Left lobe of liver (tissue), 2 donors: ENCODE measurements at regions not wholly inside any gene's neighbourhood (a gene's known extent, or its start where the extent isn't known, plus 50 kb on each side); places are given as distances from the start of the nearest gene placed in this dataset.

Source experiments
- ATAC-seq: fragments of 200-7000 bp; cut with Tn5 transposase; one replicate; pipeline ENCODE4 v1.9.1; 2020; ENCODE audit warnings: mild to moderate bottlenecking, moderate library complexity
- DNase-seq: peaks from one replicate; pipeline ENCODE4 v3.0.0-alpha.2; 2020; ENCODE audit warnings: low spot score
- donor health status: DM: no; HTN: no; CAD: no; lungs with moderate emphysema.
- donor health status: DM: no; HTN: yes; CAD: no.

GRCh38 chr2:19045151-19045550 lies 313.3 kb downstream of the OSR1 start:
- ATAC-seq = no peak

GRCh38 chr2:19043893-19044292 lies 314.5 kb downstream of the OSR1 start:
- ATAC-seq (no peak), DNase-seq (no peak)

More at GRCh38 chr2:19045151-19045550, 313.3 kb downstream of the OSR1 start:
- no peak for DNase-seq

- DNase-seq (no peak), ATAC-seq (no peak)
These were observed 316.9 kb downstream of the OSR1 start for GRCh38 chr2:19041434-19042041.

- ATAC-seq (no peak), DNase-seq (no peak)
These were observed 320.1 kb downstream of the OSR1 start for GRCh38 chr2:19038071-19039015.

GRCh38 chr2:19036091-19036490 lies 322.3 kb downstream of the OSR1 start:
- no peak for ATAC-seq
- no peak for DNase-seq

- DNase-seq (no peak), ATAC-seq (peak; percentile 33)
These were observed 323.2 kb downstream of the OSR1 start for GRCh38 chr2:19035238-19035637.

GRCh38 chr2:19033240-19033639 lies 325.2 kb downstream of the OSR1 start:
- ATAC-seq = no peak
- no peak for DNase-seq

- DNase-seq (no peak), ATAC-seq (no peak)
These were observed 326.8 kb downstream of the OSR1 start for GRCh38 chr2:19031642-19032041.

- DNase-seq = no peak
- ATAC-seq = no peak
These were observed 328.8 kb downstream of the OSR1 start for GRCh38 chr2:19029655-19030054.

- no peak for DNase-seq
These were observed 329.6 kb downstream of the OSR1 start for GRCh38 chr2:19028587-19029375.

GRCh38 chr2:19027626-19028025 lies 330.8 kb downstream of the OSR1 start:
- ATAC-seq = no peak

More at GRCh38 chr2:19028587-19029375, 329.6 kb downstream of the OSR1 start:
- ATAC-seq = no peak

GRCh38 chr2:19026261-19026660 lies 332.2 kb downstream of the OSR1 start:
- ATAC-seq (no peak), DNase-seq (no peak)

More at GRCh38 chr2:19027626-19028025, 330.8 kb downstream of the OSR1 start:
- no peak for DNase-seq

- ATAC-seq (no peak), DNase-seq (no peak)
These were observed 336.1 kb downstream of the OSR1 start for GRCh38 chr2:19022334-19022733.

- DNase-seq (peak; percentile 70), ATAC-seq (peak; percentile 98)
These were observed 336.7 kb downstream of the OSR1 start for GRCh38 chr2:19021721-19022120.

- peak; percentile 62 for ATAC-seq
These were observed 337.3 kb downstream of the OSR1 start for GRCh38 chr2:19021100-19021476.

GRCh38 chr2:19020144-19021099 lies 338.0 kb downstream of the OSR1 start:
- ATAC-seq (no peak), DNase-seq (no peak)

More at GRCh38 chr2:19021100-19021476, 337.3 kb downstream of the OSR1 start:
- DNase-seq = no peak

GRCh38 chr2:19009510-19009909 lies 348.9 kb downstream of the OSR1 start:
- ATAC-seq = no peak
- no peak for DNase-seq

- DNase-seq (no peak), ATAC-seq (no peak)
These were observed 354.9 kb downstream of the OSR1 start for GRCh38 chr2:19003554-19003953.

- DNase-seq (no peak), ATAC-seq (no peak)
These were observed 357.6 kb downstream of the OSR1 start for GRCh38 chr2:19000776-19001175.

GRCh38 chr2:18999198-18999597 lies 359.2 kb downstream of the OSR1 start:
- no peak for ATAC-seq

More at GRCh38 chr2:18999198-18999597, 359.2 kb downstream of the OSR1 start:
- no peak for DNase-seq
